Stimulated activated CD8-positive, alpha-beta memory T cell treated with anti-CD3 and anti-CD28 coated beads, Interleukin-4, amount 100 ng/mL, for 48 hours (primary cell): ENCODE measurements at regions not wholly inside any gene's neighbourhood (a gene's known extent, or its start where the extent isn't known, plus 50 kb on each side); places are given as distances from the start of the nearest gene placed in this dataset.
A peak's percentile ranks its signal among the peaks of the same experiment; 100 is the strongest.
"Not testable (repeated sequence)": the region's sequence is repeated elsewhere in the genome, so short reads cannot be mapped to it uniquely, and the experiment has no call there.

Experiments
- DNase-seq: peaks from one replicate; pipeline ENCODE4 v3.0.0-alpha.2; 2020

- not testable (repeated sequence) for DNase-seq
These were observed 99.5 kb upstream of the LRPAP1 start for GRCh38 chr4:3631544-3632266.

GRCh38 chr4:3630598-3631543 is 98.6 kb upstream of the LRPAP1 start:
- no peak for DNase-seq

DNA sequence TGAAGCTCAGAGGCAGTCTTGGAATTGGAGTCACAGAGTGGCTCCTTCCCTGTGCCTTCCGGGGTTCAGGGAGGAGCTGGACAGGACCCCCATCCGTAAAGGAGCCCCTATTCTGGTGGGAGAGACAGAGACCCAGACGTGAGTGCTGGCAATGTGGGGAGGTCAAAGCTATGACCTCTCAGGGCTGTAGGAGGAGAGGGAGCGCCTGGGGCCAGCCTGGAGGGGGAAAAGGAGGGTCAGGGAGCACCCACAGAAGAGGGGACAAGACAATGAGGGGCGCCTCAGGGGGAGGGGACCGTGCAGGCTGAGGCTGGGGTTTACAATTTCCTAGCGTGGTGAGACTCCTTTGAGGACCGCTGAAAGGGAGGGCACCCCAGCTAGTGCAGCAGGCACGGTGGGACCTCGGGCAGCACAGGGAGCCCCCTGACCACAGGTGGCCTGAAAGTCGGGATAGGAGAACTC is 97.9 kb upstream of the LRPAP1 start:
- DNase-seq: no peak

DNA sequence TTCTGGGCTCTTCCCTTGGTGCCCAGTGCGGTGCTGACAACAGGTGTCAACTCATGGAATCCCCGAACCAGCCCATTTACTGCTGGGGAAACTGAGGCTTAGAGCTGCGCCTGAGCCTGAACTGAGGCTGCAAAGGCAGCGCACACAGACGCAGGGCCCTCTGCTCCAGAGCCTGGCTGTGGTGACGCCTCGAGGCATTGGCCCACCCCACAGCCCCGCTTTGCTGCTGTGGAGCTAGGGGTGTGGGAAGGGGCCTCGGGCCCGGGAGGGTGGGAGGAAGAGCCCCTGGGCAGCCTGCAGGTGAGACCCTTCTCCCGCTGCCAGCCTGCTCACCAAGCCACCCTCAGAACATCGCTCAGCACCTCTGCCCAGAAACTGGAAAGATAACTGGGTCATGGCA is 97.4 kb upstream of the LRPAP1 start:
- no peak for DNase-seq

DNA sequence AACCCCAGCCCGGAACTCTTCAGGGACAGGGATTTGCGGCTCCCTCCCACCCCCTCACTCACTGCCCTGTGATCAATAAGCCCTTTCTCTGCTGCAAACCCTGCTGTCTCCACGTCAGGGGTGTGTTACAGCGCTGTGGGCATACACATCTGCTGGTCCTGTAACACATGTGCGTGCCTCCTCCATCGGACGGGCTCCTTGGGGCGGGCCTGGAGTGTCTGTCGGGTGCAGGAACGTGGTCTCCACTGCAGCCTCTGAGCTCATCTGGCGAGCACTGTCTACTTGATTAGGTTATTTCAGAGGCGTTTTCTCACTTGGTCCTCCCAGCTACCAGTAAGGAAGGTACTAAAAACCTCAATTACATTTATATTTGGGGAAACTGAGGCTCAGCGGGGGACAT is 97.0 kb upstream of the LRPAP1 start:
- not testable (repeated sequence) for DNase-seq

DNA sequence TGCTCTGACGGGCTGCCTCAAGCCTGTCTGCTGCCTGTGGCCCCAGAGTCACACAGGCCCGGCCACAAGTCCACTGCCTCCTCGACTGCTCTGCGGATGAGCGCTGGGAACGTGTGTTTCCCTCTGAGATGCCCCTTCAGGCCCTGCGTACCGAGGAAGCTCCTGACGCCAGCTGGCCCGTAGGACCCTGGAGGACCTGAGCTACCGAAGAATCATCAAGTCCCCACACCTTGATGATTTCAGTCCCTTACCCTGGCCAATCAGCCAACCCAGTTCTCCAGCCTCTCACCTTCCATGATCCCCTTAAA is 96.6 kb upstream of the LRPAP1 start:
- DNase-seq: no peak

- DNase-seq: not testable (repeated sequence)
These were observed 96.0 kb upstream of the LRPAP1 start for GRCh38 chr4:3627967-3628867.

- DNase-seq: not testable (repeated sequence)
These were observed 95.2 kb upstream of the LRPAP1 start for GRCh38 chr4:3627456-3627855.

- DNase-seq: not testable (repeated sequence)
These were observed 94.1 kb upstream of the LRPAP1 start for GRCh38 chr4:3626131-3626884.

DNA sequence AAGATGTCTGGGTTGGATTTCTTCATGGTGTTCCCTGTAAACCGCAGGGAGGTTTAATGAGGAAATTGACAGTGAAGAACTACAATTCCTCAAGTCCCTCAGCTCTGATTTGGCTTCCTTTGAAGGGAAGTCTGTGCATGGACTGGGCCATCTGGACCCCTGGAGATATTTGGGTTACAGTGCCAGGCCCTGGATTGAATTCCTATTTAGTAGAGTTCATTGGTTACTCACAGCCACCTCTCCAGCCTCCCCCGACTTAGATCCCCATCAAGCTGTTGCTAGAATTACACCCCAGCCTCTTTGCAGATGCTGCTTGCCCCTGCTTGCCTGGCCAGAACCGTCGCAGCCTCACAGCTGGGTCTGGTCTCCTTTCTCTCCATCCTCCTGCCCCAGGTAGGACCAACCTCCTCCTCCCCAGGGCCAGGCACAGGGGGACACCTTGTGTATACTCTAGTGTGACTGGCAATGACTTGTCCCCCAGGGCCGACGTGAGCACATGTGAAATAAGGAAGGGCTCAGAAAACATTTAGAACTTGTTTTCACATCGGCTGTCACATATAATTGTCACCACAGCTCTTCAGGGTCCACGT is 93.2 kb upstream of the LRPAP1 start:
- not testable (repeated sequence) for DNase-seq

DNA sequence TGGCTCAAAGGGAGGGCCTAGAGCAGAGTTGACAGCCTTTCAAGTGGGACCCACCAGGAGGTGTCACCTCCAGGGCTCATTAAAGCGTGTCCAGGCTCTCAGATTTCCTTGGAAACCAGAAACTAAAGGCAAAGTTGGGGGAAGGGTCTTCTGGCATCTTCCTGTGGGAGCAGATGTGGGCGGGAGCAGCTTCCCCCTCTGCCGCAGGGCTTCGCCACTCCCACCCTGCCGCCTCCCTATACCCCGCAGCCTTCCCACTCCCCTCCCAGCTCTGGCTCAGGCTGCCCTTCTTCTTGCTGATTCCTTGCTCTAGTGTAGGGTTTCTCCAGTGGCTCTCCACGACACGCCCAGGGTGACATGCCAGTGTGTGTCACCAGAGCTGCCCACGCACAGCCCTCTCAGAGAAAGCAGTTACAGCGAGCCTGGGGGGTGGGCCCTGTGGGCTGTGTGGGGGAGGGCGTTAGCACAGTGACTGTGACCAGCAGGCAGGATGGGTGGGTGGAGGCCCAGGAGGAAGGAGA is 91.6 kb upstream of the LRPAP1 start:
- DNase-seq: peak; percentile 26

- DNase-seq: no peak
These were observed 90.9 kb upstream of the LRPAP1 start for GRCh38 chr4:3623106-3623505.

- DNase-seq: not testable (repeated sequence)
These were observed 88.1 kb upstream of the LRPAP1 start for GRCh38 chr4:3620365-3620764.

DNA sequence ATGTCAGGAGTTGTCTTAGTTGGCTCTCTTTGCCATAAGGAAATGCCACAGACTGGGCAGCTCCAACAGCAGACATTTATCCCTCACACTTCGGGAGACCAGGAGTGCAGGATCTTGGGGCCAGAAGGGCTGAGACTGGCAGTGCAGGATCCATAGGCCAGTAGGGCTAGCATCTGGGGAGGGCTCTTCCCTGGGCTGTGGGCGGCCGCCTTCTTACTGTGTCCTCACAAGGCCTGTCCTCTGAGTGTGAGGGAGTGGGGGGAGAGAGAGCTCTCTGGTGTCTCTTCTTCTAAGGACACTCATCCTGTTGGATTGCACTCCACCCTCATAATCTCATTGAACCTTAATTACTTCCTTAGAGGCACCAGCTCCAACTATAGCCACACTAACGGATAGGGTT is 87.5 kb upstream of the LRPAP1 start:
- DNase-seq: not testable (repeated sequence)

GRCh38 chr4:3618341-3618740 is 86.1 kb upstream of the LRPAP1 start:
- DNase-seq: not testable (repeated sequence)

DNA sequence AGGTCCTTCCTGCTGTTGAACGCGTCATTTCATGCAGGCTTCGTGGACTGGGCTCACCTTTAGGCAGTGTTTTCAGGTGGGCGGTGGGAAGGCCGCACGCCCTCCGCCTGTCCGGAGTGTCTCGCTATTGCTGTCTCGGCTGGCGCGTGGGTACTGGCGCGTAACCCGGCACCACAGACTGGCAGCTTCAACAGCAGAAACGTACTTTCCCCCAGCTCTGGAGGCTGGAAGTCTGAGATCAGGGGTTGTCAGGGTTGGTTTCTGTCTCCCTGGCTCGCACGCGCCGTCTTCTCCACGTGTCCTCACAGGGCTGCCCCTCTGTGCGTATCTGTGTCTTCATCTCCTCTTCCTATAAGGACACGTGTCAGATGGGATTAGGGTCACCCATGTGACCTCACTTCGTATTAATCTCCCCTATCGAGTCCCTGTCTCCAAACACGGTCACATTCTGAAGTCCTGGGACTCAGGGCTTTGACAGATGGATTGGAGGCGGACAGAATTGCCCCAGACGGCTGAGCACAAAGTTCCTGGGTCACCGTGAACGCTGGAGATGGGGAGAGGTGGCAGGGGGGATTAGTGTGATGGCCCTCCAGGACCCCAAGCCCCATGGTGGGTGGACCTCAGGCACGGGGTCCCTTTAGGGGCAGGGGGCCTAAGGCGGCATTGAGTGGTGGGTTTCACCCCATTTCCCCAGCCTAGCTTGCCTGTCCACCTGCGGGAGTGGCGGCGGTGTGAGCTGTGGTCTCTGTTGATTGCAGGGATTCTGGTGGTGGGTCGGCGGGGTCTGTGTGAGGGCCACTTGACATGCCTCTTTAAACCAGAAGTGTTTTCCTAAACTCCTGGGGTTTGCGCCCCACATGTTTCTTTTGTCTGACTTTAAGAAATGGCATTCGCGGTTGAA is 83.4 kb upstream of the LRPAP1 start:
- DNase-seq: no peak

GRCh38 chr4:3614731-3614980 is 82.4 kb upstream of the LRPAP1 start:
- no peak for DNase-seq

- no peak for DNase-seq
These were observed 81.9 kb upstream of the LRPAP1 start for GRCh38 chr4:3613967-3614730.

DNA sequence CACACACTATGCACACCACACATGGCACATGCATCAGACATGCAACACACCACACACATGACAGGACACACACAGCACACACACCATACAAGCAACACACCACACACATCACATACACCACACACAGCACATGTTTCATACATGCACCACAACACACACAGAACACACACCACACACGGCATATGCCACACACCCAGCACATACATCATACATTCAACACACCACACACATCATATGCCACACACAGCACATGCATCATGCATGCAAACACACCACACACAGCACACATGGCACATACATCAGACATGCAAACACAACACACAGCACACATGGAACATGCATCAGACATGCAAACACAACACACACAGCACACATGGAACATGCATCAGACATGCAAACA is 80.7 kb upstream of the LRPAP1 start:
- no peak for DNase-seq

GRCh38 chr4:3612281-3612680 is 80.1 kb upstream of the LRPAP1 start:
- no peak for DNase-seq
